Fibroblast of villous mesenchyme (primary cell): ENCODE measurements at regions not wholly inside any gene's neighbourhood (a gene's known extent, or its start where the extent isn't known, plus 50 kb on each side); places are given as distances from the start of the nearest gene placed in this dataset.
A peak's percentile ranks its signal among the peaks of the same experiment; 100 is the strongest.

Experiments used
- DNase-seq: peaks from one replicate; pipeline ENCODE4 v3.0.0-alpha.2; 2010; ENCODE audit warnings: low read depth
- H3K4me3 ChIP-seq: 2 replicates; pipeline ENCODE4 v1.5.1; 2011; ENCODE audit warnings: low read depth, mild to moderate bottlenecking, low read length
- CTCF ChIP-seq: IDR thresholded peaks from 2 replicates; pipeline ENCODE4 v1.5.1; 2012; ENCODE audit warnings: low read depth, mild to moderate bottlenecking, low read length; ENCODE audit not compliant: insufficient read depth

GRCh38 chr7:115269486-115269885 is 347.6 kb downstream of the MDFIC start:
- H3K4me3 ChIP-seq = no peak overlapping the region
- TF ChIP-seq CTCF = no peak
- no peak for DNase-seq

- no peak overlapping the region for H3K4me3 ChIP-seq
- no peak for DNase-seq
- TF ChIP-seq CTCF = no peak
These were observed 345.6 kb downstream of the MDFIC start for GRCh38 chr7:115267503-115267902.

- DNase-seq = peak; percentile 48
- no peak overlapping the region for H3K4me3 ChIP-seq
- no peak for TF ChIP-seq CTCF
These were observed 338.5 kb downstream of the MDFIC start for GRCh38 chr7:115260381-115260780.

GRCh38 chr7:115252461-115252860 is 330.6 kb downstream of the MDFIC start:
- no peak for DNase-seq
- H3K4me3 ChIP-seq = no peak overlapping the region
- no peak for TF ChIP-seq CTCF

GRCh38 chr7:115249080-115249479 is 327.2 kb downstream of the MDFIC start:
- no peak overlapping the region for H3K4me3 ChIP-seq
- DNase-seq = peak; percentile 76
- no peak for TF ChIP-seq CTCF

- TF ChIP-seq CTCF = no peak
- DNase-seq = no peak
- no peak overlapping the region for H3K4me3 ChIP-seq
These were observed 319.3 kb downstream of the MDFIC start for GRCh38 chr7:115241151-115241550.

GRCh38 chr7:115240242-115240641 is 318.3 kb downstream of the MDFIC start:
- DNase-seq = no peak
- TF ChIP-seq CTCF = no peak
- H3K4me3 ChIP-seq = no peak overlapping the region
